ENCODE measurements at regions not wholly inside any gene's neighbourhood (a gene's known extent, or its start where the extent isn't known, plus 50 kb on each side); places are given as distances from the start of the nearest gene placed in this dataset.

DNA sequence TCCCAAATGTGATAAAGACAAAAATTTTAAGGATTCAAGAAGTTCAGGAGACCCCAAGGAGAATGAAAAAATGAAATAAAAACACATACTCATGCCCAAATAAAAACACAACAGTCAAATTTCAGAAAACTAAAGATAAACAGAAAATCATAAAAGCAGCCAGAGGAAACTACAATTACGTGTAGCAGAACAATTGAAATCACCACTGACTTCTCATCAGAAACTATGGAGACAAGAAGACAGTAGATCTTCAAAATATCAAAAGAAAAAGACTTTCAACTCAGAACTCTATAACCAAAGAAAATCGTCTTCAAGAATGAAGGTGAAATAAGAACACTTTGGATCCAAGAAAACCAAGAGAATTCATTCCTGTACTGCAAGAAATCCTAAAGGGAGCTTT is 54.9 kb downstream of the DIO3 start:
- TF ChIP-seq EZH2 (IDR thresholded peaks at IDR 0.05; ENCODE audit: borderline replicate concordance) = no peak
- TF ChIP-seq, protein P1, sequence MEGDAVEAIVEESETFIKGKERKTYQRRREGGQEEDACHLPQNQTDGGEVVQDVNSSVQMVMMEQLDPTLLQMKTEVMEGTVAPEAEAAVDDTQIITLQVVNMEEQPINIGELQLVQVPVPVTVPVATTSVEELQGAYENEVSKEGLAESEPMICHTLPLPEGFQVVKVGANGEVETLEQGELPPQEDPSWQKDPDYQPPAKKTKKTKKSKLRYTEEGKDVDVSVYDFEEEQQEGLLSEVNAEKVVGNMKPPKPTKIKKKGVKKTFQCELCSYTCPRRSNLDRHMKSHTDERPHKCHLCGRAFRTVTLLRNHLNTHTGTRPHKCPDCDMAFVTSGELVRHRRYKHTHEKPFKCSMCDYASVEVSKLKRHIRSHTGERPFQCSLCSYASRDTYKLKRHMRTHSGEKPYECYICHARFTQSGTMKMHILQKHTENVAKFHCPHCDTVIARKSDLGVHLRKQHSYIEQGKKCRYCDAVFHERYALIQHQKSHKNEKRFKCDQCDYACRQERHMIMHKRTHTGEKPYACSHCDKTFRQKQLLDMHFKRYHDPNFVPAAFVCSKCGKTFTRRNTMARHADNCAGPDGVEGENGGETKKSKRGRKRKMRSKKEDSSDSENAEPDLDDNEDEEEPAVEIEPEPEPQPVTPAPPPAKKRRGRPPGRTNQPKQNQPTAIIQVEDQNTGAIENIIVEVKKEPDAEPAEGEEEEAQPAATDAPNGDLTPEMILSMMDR (IDR thresholded peaks at IDR 0.05; ENCODE audit: poor library complexity) = no peak

All from hepatocyte (in vitro differentiated cells).